Gastrocnemius medialis (tissue), 4 donors: ENCODE measurements at regions not wholly inside any gene's neighbourhood (a gene's known extent, or its start where the extent isn't known, plus 50 kb on each side); places are given as distances from the start of the nearest gene placed in this dataset.

Source experiments
- POLR2A ChIP-seq, 2 donors: fragments of 450-650 bp; IDR thresholded peaks; one replicate each; pipeline ENCODE4 v1.6.1; 2017; ENCODE audit warnings: antibody characterized with exemption in 2 of 2, mild to moderate bottlenecking in 2 of 2, moderate library complexity in 2 of 2
- TF ChIP-seq, protein P1 (sequence below), 5 experiments: fragments of 450-650 bp in 3 of 5; fragments of 200-600 bp in 2 of 5; sonication (generic) in 2 of 5; IDR thresholded peaks in 4 of 5; conservative IDR thresholded peaks in 1 of 5; 1 replicate in 4 of 5; 2 replicates in 1 of 5; pipeline ENCODE4 v1.5.1; 2016 to 2019; ENCODE audit warnings: antibody characterized with exemption in 5 of 5, mild to moderate bottlenecking in 3 of 5, moderate library complexity in 3 of 5

DNA sequence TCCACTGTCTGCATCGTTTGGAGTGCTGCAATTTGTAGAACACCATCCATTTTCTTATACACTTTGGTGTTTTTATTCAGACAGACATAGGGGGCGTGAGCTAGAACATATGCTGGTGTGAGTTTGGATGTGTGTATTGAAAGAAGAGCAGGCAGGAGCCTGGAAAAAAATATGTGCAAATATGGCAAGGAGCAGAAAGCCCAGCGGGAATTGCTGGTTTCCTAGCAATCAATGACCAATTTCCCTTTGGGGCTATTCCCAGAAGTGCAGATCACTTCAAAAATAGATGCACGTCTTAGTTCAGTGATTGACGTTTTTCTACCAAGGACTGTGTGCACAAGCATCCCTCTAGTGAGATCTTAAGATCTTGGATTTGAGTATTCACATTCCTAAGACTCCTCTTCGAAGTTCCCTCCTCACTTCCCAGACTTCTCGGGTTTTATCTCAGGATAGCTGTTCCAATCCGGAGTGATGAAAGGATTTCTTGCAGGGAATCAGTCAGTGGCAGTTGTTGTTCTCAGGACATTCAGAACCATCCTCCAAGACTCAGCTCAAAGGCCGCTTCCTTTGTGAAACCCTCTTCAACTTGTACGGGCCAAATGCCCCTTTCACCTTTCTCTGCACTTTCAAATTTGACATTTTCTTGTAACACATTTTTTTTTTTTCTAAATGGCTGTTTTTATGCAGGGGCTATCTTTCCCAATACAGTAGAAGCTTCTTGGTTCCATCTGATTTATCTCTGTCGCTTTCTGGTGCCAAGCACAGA is 268.7 kb upstream of the ASIC2 start:
- TF ChIP-seq, protein P1, sequence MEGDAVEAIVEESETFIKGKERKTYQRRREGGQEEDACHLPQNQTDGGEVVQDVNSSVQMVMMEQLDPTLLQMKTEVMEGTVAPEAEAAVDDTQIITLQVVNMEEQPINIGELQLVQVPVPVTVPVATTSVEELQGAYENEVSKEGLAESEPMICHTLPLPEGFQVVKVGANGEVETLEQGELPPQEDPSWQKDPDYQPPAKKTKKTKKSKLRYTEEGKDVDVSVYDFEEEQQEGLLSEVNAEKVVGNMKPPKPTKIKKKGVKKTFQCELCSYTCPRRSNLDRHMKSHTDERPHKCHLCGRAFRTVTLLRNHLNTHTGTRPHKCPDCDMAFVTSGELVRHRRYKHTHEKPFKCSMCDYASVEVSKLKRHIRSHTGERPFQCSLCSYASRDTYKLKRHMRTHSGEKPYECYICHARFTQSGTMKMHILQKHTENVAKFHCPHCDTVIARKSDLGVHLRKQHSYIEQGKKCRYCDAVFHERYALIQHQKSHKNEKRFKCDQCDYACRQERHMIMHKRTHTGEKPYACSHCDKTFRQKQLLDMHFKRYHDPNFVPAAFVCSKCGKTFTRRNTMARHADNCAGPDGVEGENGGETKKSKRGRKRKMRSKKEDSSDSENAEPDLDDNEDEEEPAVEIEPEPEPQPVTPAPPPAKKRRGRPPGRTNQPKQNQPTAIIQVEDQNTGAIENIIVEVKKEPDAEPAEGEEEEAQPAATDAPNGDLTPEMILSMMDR (IDR thresholded peaks at IDR 0.05 in 4 of 5, conservative IDR thresholded peaks at IDR 0.05 in 1 of 5) = no peak
- no peak for TF ChIP-seq POLR2A (IDR thresholded peaks at IDR 0.05)
